Upper lobe of left lung (tissue), 6 donors: ENCODE measurements at regions not wholly inside any gene's neighbourhood (a gene's known extent, or its start where the extent isn't known, plus 50 kb on each side); places are given as distances from the start of the nearest gene placed in this dataset.

Source experiments
- ATAC-seq, 2 donors: fragments of 200-7000 bp; cut with Tn5 transposase; one replicate each; pipeline ENCODE4 v1.9.1; 2022; ENCODE audit warnings: mild to moderate bottlenecking in 2 of 2, moderate library complexity in 2 of 2; ENCODE audit not compliant: low FRiP score in 2 of 2
- DNase-seq, 2 donors: peaks; one replicate each; pipeline ENCODE4 v3.0.0-alpha.2; 2019 to 2020
- H3K27ac ChIP-seq, 4 donors: fragments of 200-600 bp; sonication (generic); one replicate each; pipeline ENCODE4 v1.5.1; 2016 to 2019
- H3K27me3 ChIP-seq, 4 donors: fragments of 200-600 bp; sonication (generic); one replicate each; pipeline ENCODE4 v1.5.1; 2017 to 2019
- H3K36me3 ChIP-seq, 4 donors: fragments of 200-600 bp; sonication (generic); one replicate each; pipeline ENCODE4 v1.5.1; 2016 to 2019
- H3K4me1 ChIP-seq, 4 donors: fragments of 200-600 bp; sonication (generic); one replicate each; pipeline ENCODE4 v1.5.1; 2018 to 2019
- H3K4me3 ChIP-seq, 4 donors: fragments of 200-600 bp; sonication (generic); one replicate each; pipeline ENCODE4 v1.5.1; 2017 to 2019; ENCODE audit warnings: mild to moderate bottlenecking in 2 of 4, moderate library complexity in 1 of 4
- H3K9me3 ChIP-seq, 4 donors: fragments of 200-600 bp; sonication (generic); one replicate each; pipeline ENCODE4 v1.5.1; 2018 to 2019
- CTCF ChIP-seq, 6 experiments: fragments of 450-650 bp in 4 of 6; fragments of 200-600 bp in 2 of 6; sonication (generic) in 2 of 6; IDR thresholded peaks; one replicate each; pipeline ENCODE4 v1.5.1; 2016 to 2019; ENCODE audit warnings: antibody characterized with exemption in 6 of 6
- EP300 ChIP-seq, 4 donors: sonication (generic); formaldehyde crosslinking; IDR thresholded peaks; one replicate each; pipeline ENCODE4 v1.5.1; 2017; ENCODE audit warnings: antibody characterized with exemption in 4 of 4, control low read depth in 2 of 4
- POLR2A ChIP-seq, 4 donors: fragments of 450-650 bp; IDR thresholded peaks; one replicate each; pipeline ENCODE4 v1.5.1; 2016 to 2017; ENCODE audit warnings: antibody characterized with exemption in 4 of 4, mild to moderate bottlenecking in 2 of 4
- POLR2AphosphoS5 ChIP-seq, 2 donors: sonication (generic); formaldehyde crosslinking; IDR thresholded peaks; one replicate each; pipeline ENCODE4 v1.5.1; 2017; ENCODE audit warnings: antibody characterized with exemption in 2 of 2
- WGBS, 2 donors: methylation state at CpG; one replicate each; pipeline ENCODE4 v1.1.5; 2017 to 2018; 5-methylcytosine and 5-hydroxymethylcytosine counted together
- donor health status: DM: no; HTN: no; CAD: no; lungs with moderate emphysema.
- donor health status: DM: no; HTN: yes; CAD: no; lungs with severe emphysema.

- WGBS, 2 donors: 82 to 87% methylated on average over 5 of the region's 5 CpGs
- Histone ChIP-seq H3K27me3 (no peaks in the 10 kb centered on the region), H3K4me1 (no peaks in the 10 kb centered on the region), H3K9me3 (no peaks in the 10 kb centered on the region), H3K27ac (no peak overlapping the region), H3K36me3 (no peaks in the 10 kb centered on the region), H3K4me3 (no peak overlapping the region)
- DNase-seq: no peak
- ATAC-seq: no peak
- no peak for TF ChIP-seq POLR2A (IDR thresholded peaks at IDR 0.05)
- no peak for TF ChIP-seq POLR2AphosphoS5 (IDR thresholded peaks at IDR 0.05)
- no peak for TF ChIP-seq CTCF (IDR thresholded peaks at IDR 0.05)
- TF ChIP-seq EP300 (IDR thresholded peaks at IDR 0.05): no peak
These were observed 79.6 kb downstream of the ARRDC4 start for GRCh38 chr15:98040146-98040545.

- WGBS, 2 donors: 80 to 87% methylated on average over 17 to 23 of the region's 23 CpGs
- Histone ChIP-seq H3K4me1 (no peaks in the 10 kb centered on the region), H3K36me3 (no peaks in the 10 kb centered on the region), H3K4me3 (no peak overlapping the region), H3K27ac (no peak overlapping the region), H3K9me3 (no peaks in the 10 kb centered on the region), H3K27me3 (no peaks in the 10 kb centered on the region)
- TF ChIP-seq EP300 (IDR thresholded peaks at IDR 0.05): no peak
- TF ChIP-seq CTCF (IDR thresholded peaks at IDR 0.05): no peak
- TF ChIP-seq POLR2A (IDR thresholded peaks at IDR 0.05): no peak
- TF ChIP-seq POLR2AphosphoS5 (IDR thresholded peaks at IDR 0.05): no peak
- ATAC-seq (peak in 1 of 2 donors; percentile 28), DNase-seq (peak in 1 of 2 donors; percentile 15)
These were observed 82.9 kb downstream of the ARRDC4 start for GRCh38 chr15:98043160-98044014.

- Histone ChIP-seq H3K36me3 (no peaks in the 10 kb centered on the region), H3K4me1 (no peaks in the 10 kb centered on the region), H3K27ac (no peak overlapping the region), H3K27me3 (no peaks in the 10 kb centered on the region), H3K4me3 (no peak overlapping the region), H3K9me3 (peaks cover 0 to 4% (median 2%) of the 10 kb centered on the region in 4 donors)
- no peak for ATAC-seq
- WGBS, 2 donors: 70 to 80% methylated on average over 2 to 3 of the region's 3 CpGs
- TF ChIP-seq EP300 (IDR thresholded peaks at IDR 0.05): no peak
- no peak for TF ChIP-seq POLR2AphosphoS5 (IDR thresholded peaks at IDR 0.05)
- TF ChIP-seq CTCF (IDR thresholded peaks at IDR 0.05): no peak
- TF ChIP-seq POLR2A (IDR thresholded peaks at IDR 0.05): no peak
- no peak for DNase-seq
These were observed 91.2 kb downstream of the ARRDC4 start for GRCh38 chr15:98051734-98052133.

- no peak for ATAC-seq
- 90 to 94% methylated on average over 1 of the region's 1 CpG for WGBS, 2 donors
- H3K4me1 ChIP-seq: no peaks in the 10 kb centered on the region
- no peak overlapping the region for H3K4me3 ChIP-seq
- H3K27ac ChIP-seq: no peak overlapping the region
- no peaks in the 10 kb centered on the region for H3K36me3 ChIP-seq
- H3K9me3 ChIP-seq: peaks cover 7 to 11% (median 9%) of the 10 kb centered on the region in 4 donors
- no peaks in the 10 kb centered on the region for H3K27me3 ChIP-seq
- no peak for TF ChIP-seq POLR2A (IDR thresholded peaks at IDR 0.05)
- TF ChIP-seq EP300 (IDR thresholded peaks at IDR 0.05): no peak
- no peak for TF ChIP-seq POLR2AphosphoS5 (IDR thresholded peaks at IDR 0.05)
- TF ChIP-seq CTCF (IDR thresholded peaks at IDR 0.05): no peak
- no peak for DNase-seq
These were observed 97.0 kb downstream of the ARRDC4 start for GRCh38 chr15:98057453-98057852.

GRCh38 chr15:98062869-98063268 lies 102.4 kb downstream of the ARRDC4 start:
- no peak for TF ChIP-seq POLR2A (IDR thresholded peaks at IDR 0.05)
- no peak for TF ChIP-seq POLR2AphosphoS5 (IDR thresholded peaks at IDR 0.05)
- no peak for TF ChIP-seq CTCF (IDR thresholded peaks at IDR 0.05)
- TF ChIP-seq EP300 (IDR thresholded peaks at IDR 0.05): no peak
- WGBS, 2 donors: 33 to 75% methylated on average over 3 of the region's 3 CpGs
- H3K9me3 ChIP-seq: peaks cover 0 to 5% (median 2%) of the 10 kb centered on the region in 4 donors
- H3K36me3 ChIP-seq: no peaks in the 10 kb centered on the region
- DNase-seq (no peak), ATAC-seq (no peak)
- H3K27me3 ChIP-seq: no peaks in the 10 kb centered on the region
- H3K4me1 ChIP-seq: no peaks in the 10 kb centered on the region
- H3K4me3 ChIP-seq: no peak overlapping the region
- H3K27ac ChIP-seq: no peak overlapping the region
